ENCODE measurements at regions not wholly inside any gene's neighbourhood (a gene's known extent, or its start where the extent isn't known, plus 50 kb on each side); places are given as distances from the start of the nearest gene placed in this dataset.
"Not testable (repeated sequence)": the region's sequence is repeated elsewhere in the genome, so short reads cannot be mapped to it uniquely, and the experiment has no call there.

- not testable (repeated sequence) for DNase-seq
Observed at GRCh38 chr9:94191706-94192105, 67.4 kb upstream of the ZNF169 start.

DNA sequence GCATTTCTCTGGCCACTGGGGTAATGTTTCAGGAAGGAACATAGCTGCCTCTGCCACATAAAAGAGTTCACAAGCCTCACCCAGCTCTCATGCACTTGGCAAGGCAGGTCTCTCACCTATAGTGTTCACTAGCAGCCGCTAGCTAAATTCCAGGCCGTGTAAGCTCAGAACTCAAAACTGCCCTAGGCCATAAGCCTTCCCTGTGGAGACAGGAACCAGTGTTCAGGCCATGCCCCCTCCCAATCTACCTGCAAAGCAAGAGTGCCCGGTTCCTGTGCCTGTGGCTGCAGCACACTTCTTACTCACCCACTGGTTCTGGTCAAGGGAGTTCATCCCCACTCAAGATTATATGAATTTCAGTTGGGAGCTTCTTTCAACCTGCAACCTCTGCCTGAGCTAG, 60.7 kb upstream of the ZNF169 start:
- DNase-seq, result no peak

DNA sequence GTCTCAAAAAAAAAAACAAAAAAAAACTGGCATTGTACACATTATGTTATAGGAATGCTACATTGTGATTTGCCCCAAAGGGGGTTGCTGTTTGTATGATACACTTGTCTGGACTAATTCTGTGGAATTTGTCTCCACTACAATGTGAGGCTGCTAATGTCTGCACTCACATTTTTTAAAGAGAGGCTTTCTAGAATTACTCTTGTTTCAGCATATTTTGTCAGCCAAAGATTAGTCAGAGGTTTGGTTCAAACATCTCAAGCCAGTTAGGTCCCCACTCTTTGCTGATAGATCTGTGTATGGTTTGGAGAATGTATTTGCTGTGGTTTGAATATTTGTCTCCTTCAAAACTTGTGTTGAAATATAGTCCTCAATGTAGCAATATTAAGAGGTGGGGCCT, 59.3 kb upstream of the ZNF169 start:
- no peak for DNase-seq

DNA sequence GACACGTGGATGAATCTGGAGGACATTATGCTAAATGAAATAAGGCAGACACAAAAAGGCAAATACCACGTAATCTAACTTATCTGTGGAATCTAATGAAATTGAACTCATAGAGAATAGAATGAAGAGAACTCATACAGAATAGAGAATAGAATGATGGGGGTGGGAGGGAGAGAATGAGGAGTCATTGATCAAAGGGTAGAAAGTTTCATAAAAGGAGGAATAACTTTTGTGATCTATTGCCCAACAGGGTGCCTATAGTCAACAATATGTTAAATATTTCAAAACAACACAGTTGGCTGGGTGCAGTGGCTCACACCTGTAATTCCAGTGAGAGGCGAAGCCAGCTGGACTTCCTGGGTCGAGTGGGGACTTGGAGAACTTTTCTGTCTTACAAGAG, 54.9 kb upstream of the ZNF169 start:
- DNase-seq, result no peak

DNA sequence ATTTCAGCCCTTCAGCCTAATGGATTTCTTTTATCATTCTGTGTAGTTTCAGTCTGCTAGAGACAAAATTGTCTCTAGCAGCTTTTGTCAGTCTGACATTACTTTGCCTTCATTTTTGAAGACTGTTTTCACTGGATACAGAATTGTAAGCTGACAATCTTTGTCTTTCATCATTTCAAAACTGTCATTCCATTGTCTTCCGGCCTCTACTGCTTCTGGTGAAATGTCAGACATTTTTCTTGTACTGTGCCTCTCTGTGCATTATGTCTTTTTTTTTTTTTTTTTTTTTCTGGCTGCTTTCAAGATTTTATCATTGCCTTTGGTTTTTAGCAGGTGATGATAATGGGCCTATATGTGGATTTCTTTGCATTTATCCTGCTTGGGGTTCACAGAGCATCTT, 51.3 kb upstream of the ZNF169 start:
- no peak for DNase-seq
